Stimulated activated CD4-positive, alpha-beta T cell treated with anti-CD3 and anti-CD28 coated beads, TNF-alpha, amount 100 ng/mL, for 4 hours (primary cell): ENCODE measurements at regions not wholly inside any gene's neighbourhood (a gene's known extent, or its start where the extent isn't known, plus 50 kb on each side); places are given as distances from the start of the nearest gene placed in this dataset.
"Not testable (repeated sequence)": the region's sequence is repeated elsewhere in the genome, so short reads cannot be mapped to it uniquely, and the experiment has no call there.

ENCODE experiments used
- DNase-seq, 3 experiments: peaks; one replicate each; pipeline ENCODE4 v3.0.0-alpha.2; 2020; ENCODE audit warnings: low read depth in 3 of 3

GRCh38 chr3:156048483-156048882 is 71.9 kb upstream of the KCNAB1 start:
- not testable (repeated sequence) for DNase-seq

- DNase-seq, result no peak
Observed at GRCh38 chr3:156050918-156051317, 69.5 kb upstream of the KCNAB1 start.

GRCh38 chr3:156051651-156052050 is 68.7 kb upstream of the KCNAB1 start:
- no peak for DNase-seq

GRCh38 chr3:156052115-156052514 is 68.3 kb upstream of the KCNAB1 start:
- no peak for DNase-seq

GRCh38 chr3:156059950-156060501 is 60.4 kb upstream of the KCNAB1 start:
- DNase-seq, result no peak

GRCh38 chr3:156068151-156068550 is 52.2 kb upstream of the KCNAB1 start:
- not testable (repeated sequence) for DNase-seq

- no peak for DNase-seq
Observed at GRCh38 chr3:156070028-156070427, 50.4 kb upstream of the KCNAB1 start.
